Mesenchymal stem cell (in vitro differentiated cells and primary cell): ENCODE measurements at regions not wholly inside any gene's neighbourhood (a gene's known extent, or its start where the extent isn't known, plus 50 kb on each side); places are given as distances from the start of the nearest gene placed in this dataset. TPM values are rescaled to one million over a fixed set of nuclear protein-coding genes. Genes with fewer than 3 reads are reported as not detected.

ENCODE experiments used
- small RNA-seq: library from polyadenylated mRNA; stranded (forward); fragments of <200 nt; extraction: miRNeasy Mini kit (QIAGEN cat#:217004); gene quantifications from one replicate; pipeline ENCODE3, GENCODE V24; 2013; ENCODE audit warnings: low read depth

Small RNA genes lying in the stretch of these regions (small RNA-seq; reads per million reads assigned to genes)
- gene RF00019 = not detected
